ENCODE measurements at regions not wholly inside any gene's neighbourhood (a gene's known extent, or its start where the extent isn't known, plus 50 kb on each side); places are given as distances from the start of the nearest gene placed in this dataset.
A peak's percentile ranks its signal among the peaks of the same experiment; 100 is the strongest.

- no peaks in the 10 kb centered on the region for H3K9me3 ChIP-seq
- intact Hi-C loops (cut with DNase I; ENCODE audit: low total_unique reads), result no loop called here
- no peak overlapping the region for H3K27ac ChIP-seq
- 38 to 50% (median 48%) methylated on average over 7 of the region's 7 CpGs for WGBS, 5 donors
- no peaks in the 10 kb centered on the region for H3K36me3 ChIP-seq
- no peak overlapping the region for H3K4me3 ChIP-seq
- TF ChIP-seq POLR2AphosphoS5 (IDR thresholded peaks at IDR 0.05), result peak in 1 of 3 donors; percentile 67
- no peak for TF ChIP-seq CTCF (IDR thresholded peaks at IDR 0.05)
- H3K4me1 ChIP-seq, result peaks cover 0 to 5% (median 0%) of the 10 kb centered on the region in 4 donors
- H3K27me3 ChIP-seq, result peaks cover 0 to 3% (median 0%) of the 10 kb centered on the region in 3 donors
- DNase-seq, result peak in 1 of 2 donors; percentile 17
Observed at GRCh38 chr5:169350759-169351240, 49.9 kb upstream of the SLIT3 start.

All from stomach (tissue), 8 donors.